CD4-positive, alpha-beta T cell treated with Interleukin-1 beta for 1 hour (primary cell): ENCODE measurements at regions not wholly inside any gene's neighbourhood (a gene's known extent, or its start where the extent isn't known, plus 50 kb on each side); places are given as distances from the start of the nearest gene placed in this dataset.
"Not testable (repeated sequence)": the region's sequence is repeated elsewhere in the genome, so short reads cannot be mapped to it uniquely, and the experiment has no call there.

Experiments used
- DNase-seq, 2 donors: peaks; one replicate each; pipeline ENCODE4 v3.0.0-alpha.2; 2020 to 2022

DNA sequence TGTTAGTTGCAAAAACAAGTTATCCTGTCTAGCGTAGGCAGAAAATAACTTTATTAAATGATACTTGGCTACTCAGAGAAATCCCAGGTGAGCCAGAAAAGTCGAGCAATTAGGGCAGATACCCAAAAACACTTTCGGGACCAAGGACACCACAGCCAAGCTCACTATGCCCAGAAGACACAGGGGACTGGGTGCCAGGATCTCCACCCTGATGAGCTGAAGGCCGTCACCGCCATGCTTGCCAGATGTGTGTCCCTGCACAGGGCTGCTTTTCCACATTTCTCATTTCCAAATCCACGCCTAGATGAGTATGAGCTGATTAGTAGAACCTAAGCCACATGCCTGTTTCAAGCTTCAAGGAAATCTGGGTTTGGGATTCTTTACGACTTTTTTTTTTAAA, 214.0 kb upstream of the SMLR1 start:
- no peak for DNase-seq

DNA sequence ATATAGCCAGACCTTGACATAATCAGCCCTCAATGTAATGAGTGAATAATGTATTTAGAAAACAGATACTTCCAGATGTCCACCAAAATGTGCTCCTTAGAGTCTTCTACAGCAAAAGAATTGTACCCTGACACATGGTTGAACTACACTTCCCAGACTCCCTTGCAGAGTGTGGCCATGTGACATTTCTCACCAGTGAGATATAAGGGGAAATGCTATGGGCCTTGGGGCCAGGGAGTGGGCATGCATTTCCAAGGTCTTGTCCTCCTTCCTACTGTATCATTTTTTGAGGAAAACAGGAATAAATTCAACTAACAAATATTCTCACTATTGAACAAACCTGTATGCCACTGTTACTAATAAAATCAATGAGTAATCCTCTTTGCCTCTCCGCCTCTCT, 211.4 kb upstream of the SMLR1 start:
- DNase-seq: no peak

- DNase-seq: no peak
These were observed 209.5 kb upstream of the SMLR1 start for GRCh38 chr6:130617658-130618057.

- not testable (repeated sequence) for DNase-seq
These were observed 208.4 kb upstream of the SMLR1 start for GRCh38 chr6:130618806-130619205.

GRCh38 chr6:130620338-130620781, 206.8 kb upstream of the SMLR1 start:
- DNase-seq: no peak

DNA sequence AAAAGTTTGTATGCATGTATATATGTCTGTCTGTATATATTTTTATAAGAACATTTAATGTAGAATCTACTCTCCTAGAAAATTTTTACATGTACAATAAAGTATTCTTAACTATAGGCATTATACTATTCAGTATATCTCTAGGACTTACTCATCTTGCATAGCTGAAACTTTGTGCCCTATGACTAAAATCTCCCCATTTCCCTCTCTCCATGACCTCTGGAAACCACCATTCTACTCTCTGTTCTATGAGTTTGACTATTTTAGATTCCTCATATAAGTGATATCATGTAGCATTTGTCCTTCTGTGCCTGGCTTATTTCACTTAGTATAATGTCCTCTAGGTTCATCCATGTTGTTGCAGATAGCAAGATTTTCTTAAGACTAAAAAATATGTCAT, 205.1 kb upstream of the SMLR1 start:
- no peak for DNase-seq

DNA sequence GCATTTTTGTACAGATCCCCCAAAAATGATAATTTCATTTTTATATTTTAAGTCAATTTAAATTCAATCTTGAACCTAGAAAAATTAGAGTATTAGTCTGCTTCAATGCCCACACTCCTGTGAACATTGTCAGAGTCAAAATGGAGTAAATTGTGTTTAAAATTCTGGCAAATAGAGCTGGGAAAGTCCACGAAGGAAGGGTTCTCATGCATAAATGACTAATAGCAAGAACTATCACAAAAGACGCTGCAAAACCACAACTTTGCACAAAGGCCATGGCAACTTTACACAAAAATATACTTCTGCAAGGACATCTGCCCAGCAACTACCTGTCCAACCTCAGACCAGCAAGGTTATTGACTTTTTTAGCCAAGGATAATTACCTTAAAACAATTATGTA, 203.2 kb upstream of the SMLR1 start:
- no peak for DNase-seq

- DNase-seq: no peak
These were observed 201.2 kb upstream of the SMLR1 start for GRCh38 chr6:130625825-130626527.

- DNase-seq: no peak
These were observed 198.3 kb upstream of the SMLR1 start for GRCh38 chr6:130628862-130629261.

DNA sequence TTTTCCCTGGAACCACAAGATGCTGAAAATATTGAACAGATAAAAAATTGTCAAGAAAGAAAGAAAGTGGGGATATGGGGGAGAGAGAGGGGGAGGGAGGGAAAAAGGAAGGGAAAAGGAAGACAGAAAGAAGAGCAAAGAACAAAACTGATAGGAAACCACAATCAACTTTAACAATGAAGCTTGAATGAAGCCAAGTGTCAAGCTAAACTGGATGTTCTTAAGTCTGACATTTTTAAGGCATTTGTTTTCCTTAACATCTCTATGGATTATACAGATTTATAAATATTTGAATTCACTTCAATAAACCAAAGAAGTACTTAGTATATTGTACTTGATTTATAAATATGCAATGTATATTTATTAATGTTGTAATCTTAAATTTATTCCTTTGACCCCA, 197.6 kb upstream of the SMLR1 start:
- no peak for DNase-seq

GRCh38 chr6:130632277-130632676, 194.9 kb upstream of the SMLR1 start:
- DNase-seq: no peak

- no peak for DNase-seq
These were observed 194.3 kb upstream of the SMLR1 start for GRCh38 chr6:130632897-130633296.

- DNase-seq: no peak
These were observed 183.8 kb upstream of the SMLR1 start for GRCh38 chr6:130643361-130643760.

DNA sequence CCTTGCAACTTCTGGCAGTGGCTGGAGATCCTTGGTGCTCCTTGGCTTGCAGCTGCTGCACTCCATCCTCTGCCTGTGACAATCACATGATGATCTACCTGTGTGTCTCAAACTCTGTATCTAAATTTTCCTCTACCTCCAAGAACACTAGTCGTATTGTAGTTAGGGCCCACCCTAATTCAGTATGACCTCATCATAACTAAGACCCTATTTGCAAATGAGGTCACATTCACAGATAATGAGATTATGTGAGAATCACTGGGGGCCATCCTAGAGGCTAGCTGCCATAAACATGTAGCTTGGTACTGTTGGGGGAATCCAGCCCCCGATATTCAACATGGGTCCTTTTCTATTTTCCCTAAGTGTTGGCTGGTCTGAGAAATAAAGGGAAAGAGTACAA, 183.0 kb upstream of the SMLR1 start:
- no peak for DNase-seq

- not testable (repeated sequence) for DNase-seq
These were observed 182.4 kb upstream of the SMLR1 start for GRCh38 chr6:130644769-130645168.

GRCh38 chr6:130647246-130647645, 180.0 kb upstream of the SMLR1 start:
- DNase-seq: no peak

- DNase-seq: no peak
These were observed 171.6 kb upstream of the SMLR1 start for GRCh38 chr6:130655586-130655985.

GRCh38 chr6:130661077-130661476, 166.1 kb upstream of the SMLR1 start:
- no peak for DNase-seq

DNA sequence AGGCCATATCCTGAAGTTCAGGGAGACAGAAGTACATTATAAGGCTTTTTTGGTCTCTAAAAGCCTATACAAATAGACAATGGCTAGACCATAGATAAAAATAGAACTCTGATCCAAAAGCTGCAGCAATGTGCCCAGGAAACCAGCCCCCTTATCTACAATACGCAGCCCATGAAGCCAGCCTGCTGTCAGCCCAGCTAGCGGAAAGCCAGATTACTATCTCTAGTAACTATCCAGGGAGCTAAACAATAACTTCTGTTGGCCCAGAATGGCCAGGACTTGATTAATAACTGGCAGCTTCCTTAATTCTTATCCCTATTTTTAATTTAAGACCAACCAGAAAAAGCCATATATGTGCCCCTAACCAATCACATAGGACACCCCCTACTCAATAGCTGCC, 160.4 kb upstream of the SMLR1 start:
- no peak for DNase-seq

DNA sequence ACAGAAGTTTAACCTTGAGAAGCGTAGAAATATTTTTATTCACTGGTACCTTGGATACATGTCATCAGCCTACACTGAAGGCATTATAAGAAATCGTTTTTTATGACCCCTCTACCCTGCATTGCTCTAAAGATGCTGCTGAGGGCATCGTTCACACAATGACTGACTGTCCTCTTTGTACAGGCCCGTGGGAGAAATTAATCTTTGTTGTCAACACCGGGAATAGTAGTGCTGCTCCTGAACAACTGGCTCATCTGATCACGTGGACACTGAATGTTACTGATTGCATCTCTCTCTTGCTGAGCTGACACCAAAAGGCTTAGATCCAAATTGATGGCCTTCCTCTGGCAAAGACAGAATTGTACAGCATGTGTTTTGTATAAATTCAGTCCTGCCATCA, 157.1 kb upstream of the SMLR1 start:
- no peak for DNase-seq

GRCh38 chr6:130671119-130671518, 156.1 kb upstream of the SMLR1 start:
- DNase-seq: no peak

- DNase-seq: no peak
These were observed 155.6 kb upstream of the SMLR1 start for GRCh38 chr6:130671577-130671976.

DNA sequence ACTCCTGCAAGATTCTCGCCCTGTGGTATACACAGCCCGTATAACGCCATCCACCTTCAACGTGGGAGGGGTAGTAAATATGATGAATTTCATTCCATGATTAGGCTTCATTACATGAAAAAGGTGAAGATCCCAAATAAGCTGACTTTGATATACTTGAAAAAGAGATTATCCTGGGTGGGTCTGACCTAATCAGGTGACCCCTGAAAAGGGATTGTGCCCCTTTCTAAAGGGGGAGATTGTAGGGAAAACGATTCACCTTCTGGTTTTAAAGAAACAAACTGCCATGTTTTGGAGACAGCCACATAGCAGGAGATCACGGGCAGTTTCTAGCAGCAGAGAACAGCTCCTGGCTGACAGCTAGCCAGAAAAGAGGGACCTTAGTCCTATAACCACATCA, 155.1 kb upstream of the SMLR1 start:
- DNase-seq: no peak

DNA sequence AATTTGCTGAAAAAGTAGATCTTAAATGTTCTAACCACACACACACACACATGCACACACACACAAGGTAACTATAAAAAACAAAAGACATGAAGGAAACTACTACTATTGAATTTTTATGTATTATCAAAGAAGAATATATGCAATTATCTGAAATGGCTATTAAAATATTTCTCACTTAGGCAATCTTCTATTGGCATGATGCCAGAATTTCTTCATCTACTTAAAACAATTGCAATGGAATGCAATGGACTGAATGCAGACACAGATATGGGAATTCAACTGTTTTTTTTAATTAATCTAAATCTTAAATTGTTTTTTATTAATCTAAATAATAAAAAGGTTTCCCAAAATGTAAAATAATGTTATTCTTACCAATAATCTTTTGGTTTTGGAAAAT, 152.6 kb upstream of the SMLR1 start:
- DNase-seq: no peak

GRCh38 chr6:130675072-130675471, 152.1 kb upstream of the SMLR1 start:
- DNase-seq: no peak
